Panc1 (cell line): ENCODE measurements at regions not wholly inside any gene's neighbourhood (a gene's known extent, or its start where the extent isn't known, plus 50 kb on each side); places are given as distances from the start of the nearest gene placed in this dataset.

Experiments
- CTCF ChIP-seq: fragments of 450-650 bp; IDR thresholded peaks from 2 replicates; pipeline ENCODE4 v1.5.1; 2017; ENCODE audit warnings: mild to moderate bottlenecking
- TF ChIP-seq, protein P1 (sequence below), 2 experiments: IDR thresholded peaks; 2 replicates each; pipeline ENCODE4 v1.6.1; 2011 to 2012; ENCODE audit warnings: low read depth in 2 of 2, control low read depth in 1 of 2, low read length in 1 of 2, mild to moderate bottlenecking in 1 of 2, moderate library complexity in 1 of 2; ENCODE audit not compliant: insufficient read depth in 1 of 2

DNA sequence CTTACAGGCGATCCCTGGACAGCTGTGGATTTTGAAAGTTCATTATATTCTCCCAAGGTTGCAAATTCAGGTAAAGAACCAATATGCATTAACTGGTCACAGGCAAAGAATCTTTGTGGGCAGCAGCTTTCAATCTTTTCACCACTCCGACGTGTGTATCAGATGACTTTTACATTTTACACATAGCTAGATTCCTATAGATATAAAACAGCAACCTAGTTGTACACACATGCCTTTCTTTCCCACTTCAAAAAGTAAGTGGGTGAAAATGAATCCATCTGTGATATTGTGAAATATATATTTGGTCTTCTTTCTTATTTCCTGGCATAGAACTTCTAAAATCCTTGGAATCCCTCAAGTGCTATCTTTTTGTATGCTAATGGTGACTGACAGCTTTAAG, 72.5 kb downstream of the SCG2 start:
- TF ChIP-seq CTCF = no peak
- TF ChIP-seq, protein P1, sequence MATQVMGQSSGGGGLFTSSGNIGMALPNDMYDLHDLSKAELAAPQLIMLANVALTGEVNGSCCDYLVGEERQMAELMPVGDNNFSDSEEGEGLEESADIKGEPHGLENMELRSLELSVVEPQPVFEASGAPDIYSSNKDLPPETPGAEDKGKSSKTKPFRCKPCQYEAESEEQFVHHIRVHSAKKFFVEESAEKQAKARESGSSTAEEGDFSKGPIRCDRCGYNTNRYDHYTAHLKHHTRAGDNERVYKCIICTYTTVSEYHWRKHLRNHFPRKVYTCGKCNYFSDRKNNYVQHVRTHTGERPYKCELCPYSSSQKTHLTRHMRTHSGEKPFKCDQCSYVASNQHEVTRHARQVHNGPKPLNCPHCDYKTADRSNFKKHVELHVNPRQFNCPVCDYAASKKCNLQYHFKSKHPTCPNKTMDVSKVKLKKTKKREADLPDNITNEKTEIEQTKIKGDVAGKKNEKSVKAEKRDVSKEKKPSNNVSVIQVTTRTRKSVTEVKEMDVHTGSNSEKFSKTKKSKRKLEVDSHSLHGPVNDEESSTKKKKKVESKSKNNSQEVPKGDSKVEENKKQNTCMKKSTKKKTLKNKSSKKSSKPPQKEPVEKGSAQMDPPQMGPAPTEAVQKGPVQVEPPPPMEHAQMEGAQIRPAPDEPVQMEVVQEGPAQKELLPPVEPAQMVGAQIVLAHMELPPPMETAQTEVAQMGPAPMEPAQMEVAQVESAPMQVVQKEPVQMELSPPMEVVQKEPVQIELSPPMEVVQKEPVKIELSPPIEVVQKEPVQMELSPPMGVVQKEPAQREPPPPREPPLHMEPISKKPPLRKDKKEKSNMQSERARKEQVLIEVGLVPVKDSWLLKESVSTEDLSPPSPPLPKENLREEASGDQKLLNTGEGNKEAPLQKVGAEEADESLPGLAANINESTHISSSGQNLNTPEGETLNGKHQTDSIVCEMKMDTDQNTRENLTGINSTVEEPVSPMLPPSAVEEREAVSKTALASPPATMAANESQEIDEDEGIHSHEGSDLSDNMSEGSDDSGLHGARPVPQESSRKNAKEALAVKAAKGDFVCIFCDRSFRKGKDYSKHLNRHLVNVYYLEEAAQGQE (IDR thresholded peaks at IDR 0.05; ENCODE audit: insufficient read depth in 1 of 2, low read depth in 2 of 2, low read length in 1 of 2) = no peak
